NCI-H187 (cell line): ENCODE measurements at regions not wholly inside any gene's neighbourhood (a gene's known extent, or its start where the extent isn't known, plus 50 kb on each side); places are given as distances from the start of the nearest gene placed in this dataset.

Experiments
- DNase-seq, 2 experiments: peaks; one replicate each; lab custom pipeline; 2025; lab: John Stamatoyannopoulos, UW

DNA sequence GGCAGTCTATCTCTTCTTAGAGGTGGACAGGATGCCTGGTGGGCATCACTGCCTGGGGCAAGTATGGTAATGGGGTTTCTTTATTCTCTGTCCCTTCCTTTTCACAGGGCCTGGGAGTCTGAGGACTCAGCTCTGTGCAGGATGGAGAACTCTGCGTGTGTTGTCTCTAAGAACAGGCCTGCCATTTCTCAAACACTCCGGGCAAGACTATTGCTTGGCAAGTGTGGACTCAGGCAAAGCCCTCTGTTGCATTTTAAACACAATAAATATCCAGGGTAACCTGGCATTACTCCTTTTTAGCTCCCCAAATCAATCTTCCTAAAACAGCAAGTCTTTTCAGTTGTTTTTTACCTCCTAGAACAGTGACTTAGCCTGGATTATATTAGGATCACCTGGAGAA lies 185.1 kb upstream of the ROPN1 start:
- DNase-seq: no peak

DNA sequence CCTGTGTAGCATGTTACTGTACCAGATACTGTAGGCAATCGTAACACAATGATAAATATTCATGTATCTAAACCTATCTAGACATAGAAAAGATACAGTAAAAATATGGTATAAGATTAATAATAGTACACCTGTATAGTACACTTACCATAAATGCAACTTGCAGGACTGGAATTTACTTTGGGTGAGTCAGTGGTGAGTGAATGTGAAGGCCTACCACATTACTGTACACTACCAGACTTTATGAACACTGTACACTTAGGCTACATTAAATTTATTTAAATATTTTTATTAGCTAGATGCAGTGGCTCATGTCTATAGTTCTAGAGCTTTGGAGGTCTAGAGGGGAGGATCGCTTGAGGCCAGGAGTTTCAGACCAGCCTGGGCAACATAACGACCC lies 186.6 kb upstream of the ROPN1 start:
- DNase-seq: no peak

DNA sequence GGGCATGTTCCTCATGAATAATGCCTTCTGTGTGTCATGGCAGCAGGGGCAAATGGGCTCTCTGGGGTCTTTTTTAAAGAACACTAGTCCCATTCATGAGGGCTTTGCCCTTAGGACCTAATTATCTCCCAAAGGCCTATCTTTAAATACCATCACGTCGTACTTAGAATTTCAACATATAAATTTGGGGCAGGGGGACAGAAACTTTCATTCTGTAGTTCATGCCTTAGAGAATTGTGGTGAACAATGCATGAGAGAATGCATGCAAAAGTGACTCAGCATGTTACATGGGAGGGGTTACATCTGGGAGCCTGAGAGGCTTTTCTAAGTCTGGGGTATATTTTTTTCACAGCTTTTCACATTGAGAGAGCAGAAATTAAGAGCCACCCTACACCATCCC lies 208.5 kb upstream of the ROPN1 start:
- no peak for DNase-seq

DNA sequence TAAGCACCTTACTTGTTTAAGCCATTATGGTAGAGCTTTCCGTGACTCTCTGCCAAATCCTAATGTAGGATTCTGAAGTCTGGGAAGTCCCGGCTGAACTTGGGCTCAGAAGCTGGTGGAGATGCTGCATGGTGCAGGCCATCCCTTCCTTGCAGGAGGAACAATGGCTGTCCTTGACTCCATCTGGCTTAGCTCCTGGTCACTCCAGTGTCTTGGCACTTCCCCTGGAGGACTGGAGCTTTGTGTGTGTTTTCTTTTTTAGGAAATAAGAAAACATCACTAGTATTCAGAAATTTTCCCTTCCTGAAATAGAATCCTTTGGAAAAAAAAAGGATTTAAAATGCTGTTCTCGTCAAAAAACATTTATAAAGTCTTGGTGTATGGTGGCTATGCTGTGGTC lies 209.3 kb upstream of the ROPN1 start:
- DNase-seq: no peak

DNA sequence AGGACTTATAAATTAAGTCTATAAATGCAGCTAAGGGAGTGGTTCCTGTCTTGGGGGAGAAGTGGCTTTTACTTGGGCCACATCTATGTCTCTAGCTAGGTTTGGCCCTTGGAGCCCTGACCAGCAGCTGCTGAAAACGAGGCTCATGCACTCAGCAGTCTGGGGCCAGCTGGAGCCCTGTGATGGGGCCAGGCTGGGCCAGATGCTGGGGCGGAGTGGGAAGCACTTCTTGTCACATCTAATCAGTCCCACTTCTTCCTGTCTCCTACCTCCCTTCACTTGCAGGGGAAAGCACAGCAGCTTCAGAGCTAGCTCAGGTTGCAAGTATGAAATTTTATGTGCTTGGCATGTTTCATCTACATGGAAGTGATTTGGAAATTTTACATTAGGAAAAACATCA lies 209.9 kb upstream of the ROPN1 start:
- DNase-seq: no peak

DNA sequence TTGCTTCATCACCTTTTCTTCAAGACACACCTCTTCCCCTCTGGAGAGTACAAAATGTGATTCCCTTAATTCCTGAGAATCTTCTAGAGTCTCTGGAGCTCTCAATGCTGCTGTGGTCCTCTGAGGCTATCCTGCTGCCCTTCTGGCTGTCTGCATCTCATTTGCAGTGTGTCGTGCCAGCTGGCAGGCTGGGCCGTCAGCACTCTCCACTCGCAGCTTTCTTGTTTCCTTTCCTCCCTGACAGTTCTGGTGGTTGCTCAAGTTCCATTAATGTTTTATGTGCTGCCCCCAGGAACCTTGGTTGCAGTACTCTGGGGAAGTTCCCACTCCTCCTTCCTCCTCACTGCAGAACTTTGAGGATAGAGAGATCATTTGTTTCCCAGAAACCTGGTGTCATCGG lies 210.8 kb upstream of the ROPN1 start:
- DNase-seq: no peak

DNA sequence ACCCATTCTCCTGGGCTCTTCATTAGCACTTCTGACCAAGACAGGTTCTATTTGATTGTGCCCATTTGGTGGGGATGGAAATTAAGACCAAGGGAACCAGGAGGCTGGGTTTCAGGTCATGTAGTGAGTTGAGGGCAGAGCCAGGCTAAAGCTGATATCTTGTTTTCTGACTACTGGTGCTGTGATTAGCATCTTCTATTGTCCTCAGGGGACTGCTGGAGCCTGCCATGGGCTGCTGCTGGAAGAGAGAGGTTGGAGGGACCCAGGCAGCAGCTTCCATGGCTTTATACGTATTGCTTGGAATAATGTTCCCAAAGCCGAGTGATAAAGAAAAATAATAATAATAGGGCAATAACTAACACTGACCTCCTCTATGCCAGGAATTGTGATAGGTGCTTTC lies 211.4 kb upstream of the ROPN1 start:
- no peak for DNase-seq

DNA sequence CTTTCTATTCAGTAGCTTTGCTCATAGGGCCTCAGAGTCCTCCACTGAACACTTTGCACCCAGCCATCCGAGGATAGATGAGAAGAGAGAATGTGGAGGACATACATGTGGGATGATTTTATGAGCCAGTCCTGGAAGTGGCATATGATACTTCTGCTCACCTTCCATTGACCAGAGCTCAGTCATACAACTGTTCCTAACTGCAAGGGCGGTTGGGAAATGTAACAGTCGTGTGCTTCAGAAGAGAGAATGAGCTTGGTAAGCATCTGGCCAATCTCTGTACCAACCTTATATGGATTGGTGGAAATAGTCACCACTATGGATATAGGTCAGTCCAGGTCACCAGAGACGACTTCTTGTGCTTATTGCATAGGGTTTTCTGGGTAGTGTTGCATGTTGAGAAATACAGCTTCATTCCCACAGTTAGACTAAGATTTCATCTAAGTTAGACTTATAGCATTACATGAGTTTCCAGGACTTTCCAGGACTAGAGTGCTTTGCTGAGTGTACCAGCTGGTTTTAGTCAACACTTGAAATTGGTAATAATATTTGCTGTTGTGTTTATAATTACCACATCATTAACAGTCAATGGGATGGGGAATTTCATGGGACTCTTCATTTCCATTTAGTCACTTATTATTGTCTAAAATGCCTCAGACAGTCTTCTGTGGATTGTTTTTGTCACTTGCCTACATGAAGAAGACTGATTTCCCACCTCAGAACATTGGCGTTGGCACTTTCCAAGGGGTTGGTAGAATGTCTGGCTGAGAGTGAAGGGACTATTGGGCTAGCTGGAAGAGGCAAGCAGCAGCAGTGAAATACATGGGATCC lies 214.5 kb upstream of the ROPN1 start:
- no peak for DNase-seq

DNA sequence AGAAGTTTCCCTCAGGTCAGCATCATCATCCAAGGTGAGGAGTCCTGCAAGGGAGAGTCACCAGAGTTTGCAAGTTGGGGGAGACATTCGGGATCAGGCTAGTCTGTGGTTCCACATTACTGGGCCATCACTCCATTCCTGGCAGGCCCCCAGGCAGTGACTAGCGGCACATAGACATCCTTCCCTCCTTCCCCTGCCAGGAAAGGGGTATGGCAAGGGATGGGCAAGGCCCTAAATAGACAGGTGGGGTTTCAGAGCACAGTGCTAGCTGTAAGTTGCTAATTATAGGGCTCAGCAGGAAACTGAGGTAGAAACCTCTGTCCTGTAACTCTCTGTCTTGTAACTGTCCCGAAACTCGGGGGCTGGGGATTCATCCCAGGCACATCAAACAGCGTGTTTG lies 215.2 kb upstream of the ROPN1 start:
- DNase-seq: no peak

DNA sequence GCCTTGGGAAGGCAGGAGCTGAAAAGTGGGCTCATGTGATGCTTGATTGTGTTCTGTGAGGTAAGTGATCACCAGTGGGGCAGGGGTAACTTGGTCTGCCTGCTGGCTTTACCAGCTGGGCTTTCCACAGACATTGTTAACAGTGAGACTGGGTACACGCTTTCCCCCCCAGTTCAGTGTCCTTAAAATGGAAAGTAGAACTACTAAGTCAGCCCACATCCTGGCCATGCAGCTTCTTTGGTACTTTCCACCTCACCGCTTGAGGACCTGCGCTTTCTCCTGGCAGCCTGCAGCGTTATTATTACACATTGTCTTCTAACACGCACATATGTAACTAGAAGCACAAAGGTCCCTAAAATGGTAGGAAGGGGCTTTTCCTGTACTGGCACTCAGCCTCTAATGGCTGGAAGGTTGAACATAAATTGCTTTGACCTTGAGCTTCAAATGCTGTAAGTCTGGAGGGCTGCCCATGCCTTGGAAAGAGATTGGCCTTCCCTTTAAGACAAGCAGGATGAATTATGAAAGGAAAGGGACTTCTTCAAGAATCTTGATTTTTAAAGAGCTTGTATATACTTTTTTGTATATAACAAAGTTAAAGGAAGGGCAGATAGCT lies 216.1 kb upstream of the ROPN1 start:
- no peak for DNase-seq

DNA sequence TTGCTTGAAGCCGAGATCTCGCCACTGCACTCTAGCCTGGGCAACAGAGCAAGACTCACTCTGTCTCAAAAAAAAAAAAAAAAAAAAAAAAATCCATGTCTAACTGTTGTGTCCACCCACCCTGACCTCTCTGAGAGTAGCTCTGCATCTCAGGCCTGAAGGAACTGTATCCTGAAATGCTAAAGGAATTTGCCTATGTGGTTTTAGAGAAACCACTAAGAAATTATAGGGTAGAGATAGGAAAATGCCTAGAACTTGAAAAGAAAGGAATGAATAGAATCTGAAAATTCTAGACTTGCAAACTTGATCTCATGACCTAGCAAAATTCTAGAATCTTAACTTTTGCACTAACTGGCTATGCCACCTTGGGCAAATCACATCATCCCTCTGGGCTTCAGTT lies 217.5 kb upstream of the ROPN1 start:
- DNase-seq: no peak

DNA sequence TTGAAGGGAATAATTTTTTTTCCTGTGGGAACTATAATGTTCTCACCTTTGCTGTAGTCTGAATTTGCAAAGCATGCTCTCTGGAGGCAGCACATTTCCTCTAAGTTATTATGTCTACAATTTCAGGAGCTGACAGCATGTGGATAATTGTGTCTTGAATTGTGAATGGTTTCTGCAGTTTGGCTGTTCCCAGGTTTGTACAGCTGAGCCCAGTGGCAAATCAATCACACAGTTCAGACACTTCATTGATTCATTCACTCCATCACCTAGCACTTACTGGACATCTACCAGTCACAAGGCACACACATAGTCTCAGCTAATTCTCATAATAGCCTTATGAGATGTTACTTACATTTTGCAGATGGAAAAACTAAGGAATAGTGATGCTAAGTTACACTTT lies 219.0 kb upstream of the ROPN1 start:
- DNase-seq: no peak

DNA sequence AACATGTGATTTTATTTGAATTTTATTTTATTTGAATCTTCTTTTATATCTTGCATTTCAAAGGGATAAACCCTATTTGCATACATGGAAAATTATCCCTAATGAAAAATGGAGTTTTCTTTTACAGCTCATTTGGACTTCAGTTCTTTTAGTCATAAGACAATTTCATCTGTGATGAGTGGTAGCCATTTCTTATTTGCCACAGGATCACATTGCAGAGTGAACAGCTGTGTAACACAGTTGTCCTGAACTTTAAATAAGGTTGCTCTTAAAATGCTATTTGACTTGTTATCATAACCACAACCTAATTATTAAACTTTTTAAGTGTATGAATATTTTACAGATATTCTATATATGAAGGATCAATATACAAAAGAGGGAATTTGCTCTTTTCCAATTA lies 221.7 kb upstream of the ROPN1 start:
- DNase-seq: no peak

DNA sequence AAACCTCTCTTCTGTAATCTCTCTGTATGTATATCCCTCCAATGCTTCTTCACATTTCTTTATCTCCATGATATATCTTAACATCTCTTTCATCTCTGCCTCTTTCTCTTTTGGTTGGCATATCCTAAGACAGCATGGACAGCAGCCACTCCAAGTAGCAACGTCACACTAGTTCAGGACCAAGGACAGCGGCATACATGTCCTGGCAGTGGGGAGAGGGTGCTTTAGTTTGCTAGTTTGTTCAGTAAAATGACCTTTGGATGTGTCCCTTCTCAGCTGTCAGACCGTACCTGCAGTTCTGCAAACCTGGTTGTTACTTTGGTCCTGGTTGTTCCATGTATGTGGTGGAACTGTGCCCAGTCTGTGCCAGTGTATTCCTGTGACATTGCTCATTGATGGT lies 225.6 kb upstream of the ROPN1 start:
- no peak for DNase-seq

DNA sequence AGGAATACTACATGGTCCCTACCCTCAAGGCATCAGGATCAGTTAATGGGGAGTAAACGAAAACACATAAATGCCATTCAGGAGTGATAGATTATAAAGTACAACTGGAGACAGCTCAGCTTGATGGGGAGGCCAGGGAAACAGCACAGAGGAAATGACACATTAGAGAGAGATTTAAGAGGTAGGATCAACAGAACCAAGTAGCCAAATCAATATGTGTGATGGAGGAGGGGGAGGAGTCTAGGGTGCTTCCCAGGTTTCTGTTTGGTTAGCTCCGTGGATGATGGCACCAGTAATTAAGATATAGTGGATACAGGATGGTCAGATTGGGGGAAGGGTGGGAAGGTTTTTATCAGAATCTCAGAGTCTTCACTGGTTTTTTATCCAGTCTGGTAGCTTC lies 229.5 kb upstream of the ROPN1 start:
- DNase-seq: no peak

DNA sequence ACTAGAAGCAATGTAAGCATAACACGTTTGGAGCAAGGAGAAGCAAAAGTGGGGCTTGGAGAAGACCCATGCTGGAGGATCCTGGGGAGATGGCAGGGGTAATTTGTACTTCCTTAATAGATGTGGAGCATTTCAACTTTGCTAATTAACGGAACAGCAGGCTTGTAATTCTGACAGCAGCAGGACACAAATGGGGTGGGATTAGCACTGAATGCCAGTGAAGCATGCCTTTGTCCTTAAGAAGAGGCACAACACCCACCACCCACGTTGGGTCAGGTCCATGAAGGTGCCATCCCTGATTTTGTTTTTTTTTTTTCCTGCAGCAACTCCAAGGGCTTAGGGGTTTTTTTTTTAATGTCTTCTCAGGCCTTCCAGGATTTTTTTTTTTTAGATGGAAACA lies 231.9 kb upstream of the ROPN1 start:
- DNase-seq: no peak

DNA sequence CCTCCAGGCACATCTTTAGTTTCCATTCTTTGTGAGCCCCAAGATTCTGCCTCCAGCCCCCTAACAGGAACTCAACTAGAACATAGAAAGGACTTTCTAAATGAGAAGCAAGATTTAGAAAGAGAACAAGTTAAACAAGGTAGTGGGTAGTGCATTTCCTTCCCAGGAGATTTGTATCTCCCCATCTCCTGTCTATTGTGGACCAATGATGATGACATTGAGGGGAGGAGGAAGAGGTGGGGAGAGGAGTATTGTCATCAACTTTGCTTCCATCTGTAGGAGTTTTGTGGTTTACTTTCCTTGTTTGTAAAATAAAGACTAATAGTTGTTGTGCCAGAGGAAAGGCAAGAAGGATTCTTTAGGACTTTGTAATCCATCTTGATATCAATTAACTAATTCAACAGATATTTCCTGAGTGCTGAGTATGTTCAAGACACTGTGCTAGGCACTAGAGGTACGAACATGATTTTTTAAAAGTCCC lies 235.3 kb upstream of the ROPN1 start:
- DNase-seq: no peak

DNA sequence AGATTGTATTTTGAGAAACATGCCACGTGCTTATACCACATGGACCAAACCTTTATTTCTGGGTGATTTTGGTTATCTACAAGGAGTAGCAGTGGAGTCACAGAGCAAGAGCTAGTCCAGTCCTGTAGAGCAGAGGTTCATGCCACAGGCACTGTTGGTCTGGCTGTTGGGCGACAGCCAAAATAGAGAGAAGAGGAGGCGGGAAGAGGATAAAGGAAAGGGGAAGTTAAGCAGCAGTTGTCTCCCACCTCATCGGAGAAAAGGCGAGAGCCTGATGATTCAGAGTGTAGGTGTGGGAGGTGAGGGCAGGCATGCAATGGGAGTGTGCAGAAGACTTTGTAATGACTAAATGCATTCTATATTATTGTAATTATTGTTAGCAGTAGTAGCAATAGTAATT lies 237.5 kb upstream of the ROPN1 start:
- DNase-seq: no peak

DNA sequence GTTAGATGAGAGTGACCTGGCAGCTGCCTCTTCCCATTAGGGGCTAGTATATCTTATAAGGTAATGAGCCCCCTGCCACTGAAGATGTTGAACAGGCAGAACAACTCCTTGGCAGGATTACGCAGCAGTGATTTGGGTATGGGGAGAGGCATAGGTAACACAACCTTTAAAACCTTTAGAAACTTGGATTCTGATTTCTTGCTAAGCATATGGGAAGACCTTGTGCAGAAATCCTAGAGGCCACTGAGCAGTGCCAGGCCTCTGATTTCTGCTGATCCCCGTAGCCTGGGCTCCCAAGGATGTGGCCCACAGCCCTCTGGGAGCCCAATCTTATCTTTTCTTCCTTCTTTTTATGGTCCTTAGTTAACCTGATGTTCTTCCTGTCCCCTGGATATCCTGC lies 237.9 kb upstream of the ROPN1 start:
- DNase-seq: no peak

DNA sequence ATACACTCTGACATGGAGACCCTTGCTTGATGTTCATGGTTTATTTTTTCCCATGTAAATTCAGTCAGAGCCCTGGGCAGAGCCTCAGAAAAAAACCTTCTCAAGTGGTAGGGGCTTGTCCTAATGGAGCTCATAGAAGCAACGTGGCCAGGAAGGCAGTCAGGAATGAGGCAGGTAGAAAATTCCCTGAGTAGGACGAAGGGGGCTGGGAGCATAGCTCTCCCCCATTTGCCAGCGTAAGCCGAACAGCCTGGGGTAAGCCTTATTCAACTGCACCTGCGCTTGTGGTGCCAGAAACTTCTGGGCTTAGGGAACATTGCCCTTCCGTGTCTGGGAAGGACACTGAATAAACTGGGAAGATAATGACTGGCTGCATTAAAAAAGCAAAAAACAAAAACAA lies 238.5 kb upstream of the ROPN1 start:
- no peak for DNase-seq

DNA sequence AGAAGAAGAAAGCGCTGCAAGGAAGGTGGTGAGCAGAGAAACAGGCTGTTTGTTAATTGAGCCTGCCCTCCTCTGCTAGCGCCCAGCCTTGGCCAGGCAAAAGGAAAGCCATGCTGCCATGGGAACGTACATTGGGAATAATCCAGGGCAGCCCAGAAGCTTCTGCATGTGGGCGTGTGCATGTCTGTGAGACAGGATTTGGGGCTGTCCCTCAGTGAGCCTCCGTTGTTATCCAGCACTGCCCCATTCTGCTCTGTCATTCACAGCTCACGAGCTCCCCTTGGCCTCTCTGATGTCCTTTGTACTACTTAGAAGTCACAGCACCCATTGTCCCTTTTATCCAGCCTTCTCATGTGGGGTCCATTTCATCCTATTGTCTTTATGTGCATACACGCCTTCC lies 239.1 kb upstream of the ROPN1 start:
- DNase-seq: no peak

DNA sequence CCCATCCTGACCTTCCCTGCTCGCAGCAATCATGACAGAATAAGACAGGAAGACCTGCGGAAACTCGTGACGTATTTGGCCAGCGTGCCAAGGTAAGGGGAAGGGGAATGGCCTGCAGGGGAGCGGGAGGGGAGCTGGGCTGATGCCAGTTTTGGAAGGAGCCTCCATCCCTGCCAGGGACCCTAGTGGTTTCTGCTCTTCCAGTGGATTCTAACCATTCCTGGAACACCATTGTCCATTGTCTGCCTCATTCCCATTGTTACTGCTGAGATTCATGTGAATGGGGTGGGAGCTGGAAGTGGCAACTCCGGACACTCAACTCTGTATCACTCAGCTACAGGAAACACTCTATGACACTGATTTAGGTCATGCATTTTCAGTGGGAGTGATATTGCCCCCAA lies 242.9 kb upstream of the ROPN1 start:
- DNase-seq: no peak

DNA sequence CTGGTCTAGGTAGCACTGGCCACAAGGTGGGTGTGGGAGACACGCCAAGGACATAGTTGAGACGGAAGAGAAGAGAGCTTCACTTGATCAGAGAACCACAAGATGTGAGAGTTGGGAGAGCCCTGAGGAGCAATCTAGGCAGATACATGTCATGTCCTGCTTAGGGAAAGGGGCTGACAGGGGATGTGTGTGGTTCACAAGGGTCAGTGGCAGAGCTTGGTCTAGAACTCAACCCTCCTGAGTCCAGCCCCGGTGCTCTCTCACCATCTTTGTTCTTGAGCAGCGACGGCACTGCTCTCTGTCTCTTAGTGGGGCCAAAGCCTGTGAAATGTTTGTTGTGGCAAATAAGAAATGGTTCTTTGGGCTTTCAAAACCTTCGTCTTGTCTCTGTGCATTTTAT lies 243.5 kb upstream of the ROPN1 start:
- no peak for DNase-seq
